Neural progenitor cell (in vitro differentiated cells): ENCODE measurements at regions not wholly inside any gene's neighbourhood (a gene's known extent, or its start where the extent isn't known, plus 50 kb on each side); places are given as distances from the start of the nearest gene placed in this dataset.

Source experiments
- CTCF ChIP-seq: fragments of 200-600 bp; sonication (generic); IDR thresholded peaks from 2 replicates; pipeline ENCODE4 v1.5.1; 2017; ENCODE audit warnings: antibody characterized with exemption, mild to moderate bottlenecking
- EZH2 ChIP-seq: fragments of 200-600 bp; sonication (generic); IDR thresholded peaks from 2 replicates; pipeline ENCODE4 v1.6.1; 2017; ENCODE audit warnings: antibody characterized with exemption, mild to moderate bottlenecking, moderate library complexity
- EZH2phosphoT487 ChIP-seq: fragments of 200-600 bp; sonication (generic); IDR thresholded peaks from 2 replicates; pipeline ENCODE4 v1.6.1; 2017; ENCODE audit warnings: antibody characterized with exemption

DNA sequence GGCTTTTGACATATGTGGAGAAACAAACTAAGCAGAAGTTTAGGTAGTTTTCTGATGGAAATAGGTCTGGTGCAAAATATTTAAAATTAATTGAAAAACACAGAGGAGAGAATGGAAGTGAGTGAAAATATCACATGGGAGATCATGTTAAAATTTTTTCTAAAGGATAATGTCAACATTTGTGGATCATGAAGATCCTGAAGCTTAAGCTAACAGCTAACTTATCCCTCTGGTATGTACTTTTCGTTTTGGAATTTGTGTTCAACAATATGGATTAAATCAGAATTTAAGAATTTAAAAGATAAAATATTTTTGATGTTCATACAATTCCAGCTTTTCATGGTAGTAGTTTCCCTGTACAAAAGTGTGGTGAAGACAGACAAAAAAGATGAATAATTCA is 572.8 kb upstream of the FAM241A start:
- TF ChIP-seq CTCF (no peak), EZH2 (no peak), EZH2phosphoT487 (no peak)
